ENCODE measurements at regions not wholly inside any gene's neighbourhood (a gene's known extent, or its start where the extent isn't known, plus 50 kb on each side); places are given as distances from the start of the nearest gene placed in this dataset.

DNA sequence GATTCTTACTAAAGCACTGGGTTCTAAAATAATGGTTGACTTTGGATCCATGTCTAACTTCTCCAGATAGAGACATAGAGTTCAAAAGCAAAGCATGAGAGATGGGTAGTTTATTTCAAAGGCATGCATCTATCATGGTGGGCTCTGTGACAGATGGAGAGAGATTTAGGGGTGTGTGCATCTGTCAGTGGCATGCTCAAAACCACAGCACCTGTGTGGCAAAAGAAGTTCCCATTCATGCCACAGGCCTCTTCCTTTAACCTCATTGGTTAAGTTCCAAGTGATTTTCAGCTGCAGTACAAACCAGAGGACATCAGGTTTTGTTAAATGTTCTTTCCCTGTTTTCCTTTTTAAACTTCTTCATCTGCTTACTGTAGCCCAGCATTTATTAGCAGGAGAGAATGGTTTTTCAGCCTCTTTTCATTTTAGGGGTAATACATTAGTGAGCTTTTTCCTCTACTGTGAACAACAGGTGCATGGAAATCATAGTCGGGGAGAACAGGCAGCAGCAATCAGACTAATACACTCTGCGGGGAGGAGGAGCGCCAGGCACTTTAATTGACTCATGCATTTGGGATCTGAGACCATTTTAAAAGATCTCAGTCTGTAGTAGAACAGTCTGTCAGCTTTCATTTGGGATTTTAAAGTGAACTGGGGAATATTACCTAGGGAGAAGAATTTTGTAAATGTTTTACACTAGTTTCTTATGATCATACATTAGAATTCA lies 52.4 kb upstream of the UPP2 start:
- TF ChIP-seq CTCF (IDR thresholded peaks at IDR 0.05; ENCODE audit: low read depth, low read length), result no peak
- Histone ChIP-seq H3K36me3 (no peaks in the 10 kb centered on the region), H3K9me3 (ENCODE audit: low read depth) (no peaks in the 10 kb centered on the region), H3K4me3 (no peak overlapping the region), H3K27me3 (no peaks in the 10 kb centered on the region), H3K27ac (no peak overlapping the region), H3K4me1 (ENCODE audit: low read depth) (no peaks in the 10 kb centered on the region)
- DNase-seq (ENCODE audit: low read depth in 1 of 2, low spot score in 1 of 2), result no peak

DNA sequence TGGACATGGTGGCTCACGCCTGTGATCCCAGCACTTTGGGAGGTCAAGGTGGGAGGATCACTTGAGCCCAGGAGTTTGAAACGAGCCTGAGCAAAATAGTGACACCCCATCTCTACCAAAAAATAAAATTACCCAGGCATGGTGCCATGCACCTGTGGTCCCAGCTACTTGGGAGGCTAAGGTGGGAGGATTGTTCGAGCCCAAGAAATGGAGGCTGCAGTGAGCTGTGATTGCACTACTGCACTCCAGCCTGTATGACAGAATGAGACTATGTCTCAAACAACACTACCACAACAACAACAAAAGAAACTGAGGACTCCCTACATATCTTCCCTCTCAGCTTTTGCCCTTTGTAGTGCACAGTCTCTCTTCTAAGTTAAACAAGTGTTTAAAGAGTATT lies 53.3 kb upstream of the UPP2 start:
- Histone ChIP-seq H3K36me3 (no peaks in the 10 kb centered on the region), H3K4me3 (no peak overlapping the region), H3K27me3 (no peaks in the 10 kb centered on the region), H3K27ac (no peak overlapping the region), H3K4me1 (ENCODE audit: low read depth) (no peaks in the 10 kb centered on the region), H3K9me3 (ENCODE audit: low read depth) (no peaks in the 10 kb centered on the region)
- no peak for TF ChIP-seq CTCF (IDR thresholded peaks at IDR 0.05; ENCODE audit: low read depth, low read length)
- DNase-seq (ENCODE audit: low read depth in 1 of 2, low spot score in 1 of 2), result no peak

DNA sequence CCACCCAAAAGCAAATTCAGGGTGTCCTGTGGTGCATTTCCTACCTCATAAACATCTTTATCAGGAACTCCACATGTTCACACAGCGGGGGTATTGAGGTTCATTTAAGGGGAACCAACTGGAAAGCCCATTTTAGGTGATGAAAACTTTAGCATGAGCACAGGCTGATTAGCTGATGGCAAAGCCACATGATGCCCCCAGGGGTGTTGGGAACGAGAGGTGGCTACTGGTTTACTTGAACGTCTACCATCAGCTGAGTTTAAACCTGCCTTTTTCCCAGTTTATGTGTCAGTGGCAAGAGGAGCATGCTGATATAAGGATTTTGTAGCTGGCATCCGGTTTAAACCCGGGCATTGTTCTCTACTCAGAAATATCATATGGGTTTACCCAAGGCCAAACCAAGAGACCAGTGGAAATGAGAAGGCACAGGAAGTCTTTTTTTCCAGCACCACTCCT lies 54.5 kb upstream of the UPP2 start:
- no peak for TF ChIP-seq CTCF (IDR thresholded peaks at IDR 0.05; ENCODE audit: low read depth, low read length)
- Histone ChIP-seq H3K9me3 (ENCODE audit: low read depth) (no peaks in the 10 kb centered on the region), H3K36me3 (no peaks in the 10 kb centered on the region), H3K27ac (no peak overlapping the region), H3K4me3 (no peak overlapping the region), H3K27me3 (no peaks in the 10 kb centered on the region), H3K4me1 (ENCODE audit: low read depth) (no peaks in the 10 kb centered on the region)
- DNase-seq (ENCODE audit: low read depth in 1 of 2, low spot score in 1 of 2), result no peak

GRCh38 chr2:158046121-158046880 lies 55.4 kb upstream of the UPP2 start:
- no peaks in the 10 kb centered on the region for H3K36me3 ChIP-seq
- no peak for DNase-seq (ENCODE audit: low read depth in 1 of 2, low spot score in 1 of 2)

GRCh38 chr2:158045362-158045761 lies 56.3 kb upstream of the UPP2 start:
- no peak overlapping the region for H3K4me3 ChIP-seq
- no peaks in the 10 kb centered on the region for H3K36me3 ChIP-seq
- no peak overlapping the region for H3K27ac ChIP-seq
- H3K27me3 ChIP-seq, result no peaks in the 10 kb centered on the region
- no peak for DNase-seq (ENCODE audit: low read depth in 1 of 2, low spot score in 1 of 2)
- no peaks in the 10 kb centered on the region for H3K9me3 ChIP-seq (ENCODE audit: low read depth)
- H3K4me1 ChIP-seq (ENCODE audit: low read depth), result no peaks in the 10 kb centered on the region
- TF ChIP-seq CTCF (IDR thresholded peaks at IDR 0.05; ENCODE audit: low read depth, low read length), result no peak

More at GRCh38 chr2:158046121-158046880, 55.4 kb upstream of the UPP2 start:
- Histone ChIP-seq H3K4me1 (ENCODE audit: low read depth) (no peaks in the 10 kb centered on the region), H3K27me3 (no peaks in the 10 kb centered on the region), H3K9me3 (ENCODE audit: low read depth) (no peaks in the 10 kb centered on the region), H3K27ac (no peak overlapping the region), H3K4me3 (no peak overlapping the region)
- TF ChIP-seq CTCF (IDR thresholded peaks at IDR 0.05; ENCODE audit: low read depth, low read length), result no peak

All from cardiac muscle cell (in vitro differentiated cells and primary cell).